GM12878 (cell line): ENCODE measurements at regions not wholly inside any gene's neighbourhood (a gene's known extent, or its start where the extent isn't known, plus 50 kb on each side); places are given as distances from the start of the nearest gene placed in this dataset.

Experiments used
- ATAC-seq: fragments of 200-7000 bp; cut with Tn5 transposase; 3 replicates; pipeline ENCODE4 v1.9.1; 2020; ENCODE audit warnings: mild to moderate bottlenecking, moderate library complexity
- BruUV-seq: library from RNA; stranded (reverse); fragments of 400-500 nt; replicated peaks from 2 replicates; lab custom pipeline; 2021; lab: Mats Ljungman, UMichigan
- CTCF ChIA-PET: fragments of 300-600 bp; sonication (Branson Sonifier 250); formaldehyde crosslinking; extraction: SDS; loops from one replicate; lab custom pipeline; 2021; ENCODE audit warnings: inconsistent platforms; lab: Yijun Ruan, JAX
- POLR2A ChIA-PET: fragments of 350-600 bp; formaldehyde crosslinking; extraction: SDS; loops from one replicate; lab custom pipeline; 2021; ENCODE audit warnings: inconsistent platforms; lab: Charles Lee
- RAD21 ChIA-PET: fragments of 300-600 bp; sonication (Branson Sonifier 250); formaldehyde crosslinking; loops from one replicate; lab custom pipeline; 2023; ENCODE audit warnings: antibody characterized with exemption; ENCODE audit not compliant: unreplicated experiment; lab: Charles Lee
- SMC1A ChIA-PET: fragments of 300-600 bp; sonication (Branson Sonifier 250); formaldehyde crosslinking; loops from one replicate; lab custom pipeline; 2023; ENCODE audit not compliant: unreplicated experiment, uncharacterized antibody; lab: Charles Lee
- DNase-seq: peaks from one replicate; pipeline ENCODE4 v3.0.0-alpha.2; 2011; ENCODE audit warnings: low read depth, low spot score
- FAIRE-seq: peaks from 3 replicates; lab custom pipeline; 2011; peaks lifted over from hg19 to GRCh38; lab: Jason Lieb, UNC
- H2AFZ ChIP-seq: 2 replicates; pipeline ENCODE4 v1.6.0; 2011; ENCODE audit warnings: low read depth, low read length, control low read depth; ENCODE audit not compliant: control insufficient read depth
- H3K27ac ChIP-seq: 2 replicates; pipeline ENCODE4 v1.5.1; 2011; ENCODE audit warnings: control low read depth; ENCODE audit not compliant: control insufficient read depth, insufficient read depth
- H3K27me3 ChIP-seq, 2 experiments: replicated peaks in 1 of 2; 2 replicates each; pipeline versions ENCODE4 v1.6.0 to v1.6.1; 2011; ENCODE audit warnings: low read length in 1 of 2; ENCODE audit not compliant: control insufficient read depth in 2 of 2, insufficient read depth in 2 of 2
- H3K36me3 ChIP-seq, 2 experiments: 2 replicates each; pipeline ENCODE4 v1.5.1; 2011; ENCODE audit warnings: low read length in 1 of 2; ENCODE audit not compliant: control insufficient read depth in 2 of 2, insufficient read depth in 2 of 2
- H3K4me1 ChIP-seq: 2 replicates; pipeline ENCODE4 v1.6.1; 2011; ENCODE audit warnings: mild to moderate bottlenecking, low read length, moderate library complexity, mixed read lengths; ENCODE audit not compliant: control insufficient read depth, insufficient read depth
- H3K4me2 ChIP-seq: 2 replicates; pipeline ENCODE4 v1.6.0; 2011; ENCODE audit warnings: control low read depth; ENCODE audit not compliant: control insufficient read depth, insufficient read depth
- H3K4me3 ChIP-seq: fragments of 200-600 bp; sonication (generic); 2 replicates; pipeline ENCODE4 v1.5.1; 2016
- H3K79me2 ChIP-seq: 2 replicates; pipeline ENCODE4 v1.6.0; 2011; ENCODE audit warnings: low read length; ENCODE audit not compliant: control insufficient read depth, insufficient read depth
- H3K9ac ChIP-seq: 2 replicates; pipeline ENCODE4 v1.8.0; 2011; ENCODE audit warnings: low read length, control low read depth, mixed read lengths; ENCODE audit not compliant: control insufficient read depth, insufficient read depth
- H3K9me3 ChIP-seq: replicated peaks from 3 replicates; pipeline ENCODE4 v1.5.1; 2011; ENCODE audit warnings: mild to moderate bottlenecking, low read length; ENCODE audit not compliant: control insufficient read depth, insufficient read depth
- H4K20me1 ChIP-seq: 2 replicates; pipeline ENCODE4 v1.6.0; 2011; ENCODE audit not compliant: control insufficient read depth, insufficient read depth
- CREM ChIP-seq: IDR thresholded peaks from 2 replicates; pipeline ENCODE4 v1.6.1; 2014; ENCODE audit warnings: antibody characterized with exemption, low read depth
- FOXM1 ChIP-seq: IDR thresholded peaks from 2 replicates; pipeline ENCODE4 v1.6.1; 2012; ENCODE audit warnings: low read depth, mild to moderate bottlenecking, inconsistent platforms, low read length, moderate library complexity
- KAT2A ChIP-seq: conservative IDR thresholded peaks from 2 replicates; pipeline ENCODE4 v1.6.1; 2011; ENCODE audit warnings: low read depth, low read length; ENCODE audit not compliant: control insufficient read depth
- MXI1 ChIP-seq: fragments of 150-350 bp; IDR thresholded peaks from 2 replicates; pipeline ENCODE4 v1.6.1; 2011; ENCODE audit warnings: low read depth, mild to moderate bottlenecking, inconsistent platforms, low read length, improper control_type of control experiment
- NFIC ChIP-seq: IDR thresholded peaks from 2 replicates; pipeline ENCODE4 v1.6.1; 2012; ENCODE audit warnings: low read depth, mild to moderate bottlenecking, inconsistent platforms, low read length, moderate library complexity
- POLR2A ChIP-seq: IDR thresholded peaks from 2 replicates; pipeline ENCODE4 v1.6.1; 2011; ENCODE audit warnings: low read depth, mild to moderate bottlenecking, low read length
- RUNX3 ChIP-seq: IDR thresholded peaks from 2 replicates; pipeline ENCODE4 v1.6.1; 2012; ENCODE audit warnings: low read length, inconsistent platforms
- TAF1 ChIP-seq: IDR thresholded peaks from 2 replicates; pipeline ENCODE4 v1.6.1; 2011; ENCODE audit warnings: mild to moderate bottlenecking, low read depth, low read length, borderline replicate concordance
- TCF12 ChIP-seq: IDR thresholded peaks from 2 replicates; pipeline ENCODE4 v1.6.1; 2011; ENCODE audit warnings: low read depth, mild to moderate bottlenecking, low read length
- YY1 ChIP-seq: IDR thresholded peaks from 2 replicates; pipeline ENCODE4 v1.6.1; 2011; ENCODE audit warnings: low read depth, mild to moderate bottlenecking, low read length
- ZNF274 ChIP-seq: IDR thresholded peaks from one replicate; pipeline ENCODE4 v1.8.0; 2011; ENCODE audit not compliant: insufficient read length, insufficient read depth
- WGBS: methylation state at CpG from one replicate; pipeline ENCODE4 v1.1.6; 2016; ENCODE audit warnings: low lambda C conversion rate; ENCODE audit not compliant: insufficient replicate concordance, insufficient coverage; ENCODE audit errors: missing lambda C conversion rate; 5-methylcytosine and 5-hydroxymethylcytosine counted together
- in situ Hi-C: fragments of 300-500 bp; cut with MboI; formaldehyde crosslinking; loops from 9 replicates; pipeline ENCODE4 v1.14.3; 2018; ENCODE audit warnings: mixed read lengths
- intact Hi-C: fragments of 100-400 bp; cut with micrococcal nuclease; formaldehyde crosslinking; loops from one replicate; pipeline ENCODE4 v1.14.2; 2022; ENCODE audit not compliant: unreplicated experiment

DNA sequence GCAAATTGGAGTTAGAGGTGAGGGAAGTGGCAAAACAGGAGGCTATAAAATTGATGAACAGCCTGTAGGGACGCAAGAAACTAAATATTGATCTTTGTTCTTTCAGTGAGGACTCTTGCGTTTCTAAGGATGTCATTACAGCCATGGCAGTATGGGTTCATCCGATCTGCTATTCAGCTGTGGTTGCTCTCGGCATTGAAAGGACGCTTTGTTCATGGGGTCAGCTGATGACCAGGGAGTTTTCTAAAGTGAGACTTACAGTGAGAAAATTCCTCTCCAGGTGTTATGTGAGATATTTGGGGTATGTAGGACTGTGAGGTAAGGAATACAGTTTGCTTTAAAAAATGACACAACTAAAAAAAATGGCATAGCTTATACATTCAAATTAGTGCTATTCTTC, 52.7 kb upstream of the PELI1 start:
- CTCF ChIA-PET: no interaction called here
- DNase-seq (no peak), ATAC-seq (no peak), FAIRE-seq (no peak)
- Histone ChIP-seq H3K4me1 (peaks cover 23% of the 10 kb centered on the region), H3K79me2 (no peaks in the 10 kb centered on the region), H3K9ac (no peak overlapping the region), H3K27ac (no peak overlapping the region)
- SMC1A ChIA-PET: interaction anchor here (0.7 to 1.9 kb wide), 5 partner anchors 10 to 65 kb away, joined by 3 to 5 read pairs (median 3); no protein-coding TSS in a partner anchor
- RAD21 ChIA-PET: no interaction called here
- in situ Hi-C loops: no loop called here
- intact Hi-C loops: no loop called here
- POLR2A ChIA-PET: interaction anchor here (1.1 kb wide), 1 partner anchor 9 kb away, joined by 3 read pairs; no protein-coding TSS in a partner anchor
- TF ChIP-seq NFIC (no peak), KAT2A (no peak), MXI1 (no peak), YY1 (no peak), POLR2A (no peak), RUNX3 (no peak), TAF1 (no peak), FOXM1 (no peak), TCF12 (no peak), CREM (no peak), ZNF274 (no peak)
- TF ChIP-seq, all 136 proteins: peak for 0
- 80% methylated on average over 5 of the region's 5 CpGs for WGBS
- no TSS peak for BruUV-seq
- no peak overlapping the region for H2AFZ ChIP-seq
- H3K4me3 ChIP-seq: no peak overlapping the region
- no peaks in the 10 kb centered on the region for H3K36me3 ChIP-seq
- no peaks in the 10 kb centered on the region for H3K27me3 ChIP-seq
- no peak overlapping the region for H3K4me2 ChIP-seq
- no peaks in the 10 kb centered on the region; the same call in 1 of the 3 replicates for H3K9me3 ChIP-seq
- H4K20me1 ChIP-seq: no peaks in the 10 kb centered on the region
